GM12878 (cell line): ENCODE measurements at regions not wholly inside any gene's neighbourhood (a gene's known extent, or its start where the extent isn't known, plus 50 kb on each side); places are given as distances from the start of the nearest gene placed in this dataset.

ENCODE experiments used
- ATAC-seq: fragments of 200-7000 bp; cut with Tn5 transposase; 3 replicates; pipeline ENCODE4 v1.9.1; 2020; ENCODE audit warnings: mild to moderate bottlenecking, moderate library complexity
- BruUV-seq: library from RNA; stranded (reverse); fragments of 400-500 nt; replicated peaks from 2 replicates; lab custom pipeline; 2021; lab: Mats Ljungman, UMichigan
- CTCF ChIA-PET: fragments of 300-600 bp; sonication (Branson Sonifier 250); formaldehyde crosslinking; extraction: SDS; loops from one replicate; lab custom pipeline; 2021; ENCODE audit warnings: inconsistent platforms; lab: Yijun Ruan, JAX
- POLR2A ChIA-PET: fragments of 350-600 bp; formaldehyde crosslinking; extraction: SDS; loops from one replicate; lab custom pipeline; 2021; ENCODE audit warnings: inconsistent platforms; lab: Charles Lee
- RAD21 ChIA-PET: fragments of 300-600 bp; sonication (Branson Sonifier 250); formaldehyde crosslinking; loops from one replicate; lab custom pipeline; 2023; ENCODE audit warnings: antibody characterized with exemption; ENCODE audit not compliant: unreplicated experiment; lab: Charles Lee
- SMC1A ChIA-PET: fragments of 300-600 bp; sonication (Branson Sonifier 250); formaldehyde crosslinking; loops from one replicate; lab custom pipeline; 2023; ENCODE audit not compliant: unreplicated experiment, uncharacterized antibody; lab: Charles Lee
- DNase-seq: peaks from one replicate; pipeline ENCODE4 v3.0.0-alpha.2; 2011; ENCODE audit warnings: low read depth, low spot score
- FAIRE-seq: peaks from 3 replicates; lab custom pipeline; 2011; peaks lifted over from hg19 to GRCh38; lab: Jason Lieb, UNC
- H2AFZ ChIP-seq: 2 replicates; pipeline ENCODE4 v1.6.0; 2011; ENCODE audit warnings: low read depth, low read length, control low read depth; ENCODE audit not compliant: control insufficient read depth
- H3K27ac ChIP-seq: 2 replicates; pipeline ENCODE4 v1.5.1; 2011; ENCODE audit warnings: control low read depth; ENCODE audit not compliant: control insufficient read depth, insufficient read depth
- H3K27me3 ChIP-seq, 2 experiments: replicated peaks in 1 of 2; 2 replicates each; pipeline versions ENCODE4 v1.6.0 to v1.6.1; 2011; ENCODE audit warnings: low read length in 1 of 2; ENCODE audit not compliant: control insufficient read depth in 2 of 2, insufficient read depth in 2 of 2
- H3K36me3 ChIP-seq, 2 experiments: 2 replicates each; pipeline ENCODE4 v1.5.1; 2011; ENCODE audit warnings: low read length in 1 of 2; ENCODE audit not compliant: control insufficient read depth in 2 of 2, insufficient read depth in 2 of 2
- H3K4me1 ChIP-seq: 2 replicates; pipeline ENCODE4 v1.6.1; 2011; ENCODE audit warnings: mild to moderate bottlenecking, low read length, moderate library complexity, mixed read lengths; ENCODE audit not compliant: control insufficient read depth, insufficient read depth
- H3K4me2 ChIP-seq: 2 replicates; pipeline ENCODE4 v1.6.0; 2011; ENCODE audit warnings: control low read depth; ENCODE audit not compliant: control insufficient read depth, insufficient read depth
- H3K4me3 ChIP-seq: fragments of 200-600 bp; sonication (generic); 2 replicates; pipeline ENCODE4 v1.5.1; 2016
- H3K79me2 ChIP-seq: 2 replicates; pipeline ENCODE4 v1.6.0; 2011; ENCODE audit warnings: low read length; ENCODE audit not compliant: control insufficient read depth, insufficient read depth
- H3K9ac ChIP-seq: 2 replicates; pipeline ENCODE4 v1.8.0; 2011; ENCODE audit warnings: low read length, control low read depth, mixed read lengths; ENCODE audit not compliant: control insufficient read depth, insufficient read depth
- H3K9me3 ChIP-seq: replicated peaks from 3 replicates; pipeline ENCODE4 v1.5.1; 2011; ENCODE audit warnings: mild to moderate bottlenecking, low read length; ENCODE audit not compliant: control insufficient read depth, insufficient read depth
- H4K20me1 ChIP-seq: 2 replicates; pipeline ENCODE4 v1.6.0; 2011; ENCODE audit not compliant: control insufficient read depth, insufficient read depth
- BRCA1 ChIP-seq: IDR thresholded peaks from 2 replicates; pipeline ENCODE4 v1.6.1; 2011; ENCODE audit warnings: low read depth, low read length, improper control_type of control experiment
- CHD1 ChIP-seq: IDR thresholded peaks from 2 replicates; pipeline ENCODE4 v1.6.1; 2012; ENCODE audit warnings: low read depth, low read length, improper control_type of control experiment
- IRF5 ChIP-seq: fragments of 450-650 bp; IDR thresholded peaks from 2 replicates; pipeline ENCODE4 v1.6.1; 2017; ENCODE audit warnings: borderline replicate concordance
- KDM1A ChIP-seq: fragments of 200-600 bp; sonication (generic); IDR thresholded peaks from 2 replicates; pipeline ENCODE4 v1.6.1; 2016; ENCODE audit warnings: borderline replicate concordance
- MYB ChIP-seq: fragments of 150-350 bp; IDR thresholded peaks from 2 replicates; pipeline ENCODE4 v1.6.1; 2014; ENCODE audit warnings: mild to moderate bottlenecking, low read depth, low read length, borderline replicate concordance
- MYC ChIP-seq: IDR thresholded peaks from 2 replicates; pipeline ENCODE4 v1.6.1; 2011; ENCODE audit warnings: mild to moderate bottlenecking, low read length, moderate library complexity, inconsistent platforms; ENCODE audit not compliant: insufficient read depth, insufficient replicate concordance, insufficient read length, severe bottlenecking
- NFXL1 ChIP-seq: fragments of 450-650 bp; IDR thresholded peaks from 2 replicates; pipeline ENCODE4 v1.6.1; 2017; ENCODE audit warnings: antibody characterized with exemption, mild to moderate bottlenecking, borderline replicate concordance
- RB1 ChIP-seq: fragments of 450-650 bp; formaldehyde crosslinking; IDR thresholded peaks from 2 replicates; pipeline ENCODE4 v1.6.1; 2017; ENCODE audit warnings: mild to moderate bottlenecking, borderline replicate concordance
- STAT1 ChIP-seq: fragments of 450-650 bp; conservative IDR thresholded peaks from 2 replicates; pipeline ENCODE4 v1.6.1; 2014; ENCODE audit warnings: antibody characterized with exemption, mild to moderate bottlenecking
- SUZ12 ChIP-seq: fragments of 200-600 bp; sonication (generic); IDR thresholded peaks from one replicate; pipeline ENCODE4 v1.6.1; 2018; ENCODE audit warnings: antibody characterized with exemption, mild to moderate bottlenecking; ENCODE audit not compliant: unreplicated experiment
- USF1 ChIP-seq: IDR thresholded peaks from 2 replicates; pipeline ENCODE4 v1.6.1; 2011; ENCODE audit warnings: borderline replicate concordance, low read depth, mild to moderate bottlenecking, moderate library complexity, mixed read lengths, low read length; ENCODE audit not compliant: insufficient read depth; ENCODE audit errors: extremely low read length
- ZBED1 ChIP-seq: IDR thresholded peaks from 2 replicates; pipeline ENCODE4 v1.6.1; 2016; ENCODE audit warnings: borderline replicate concordance
- ZZZ3 ChIP-seq: IDR thresholded peaks from 2 replicates; pipeline ENCODE4 v1.6.1; 2011; ENCODE audit warnings: low read depth; ENCODE audit not compliant: control insufficient read depth, insufficient read length
- WGBS: methylation state at CpG from one replicate; pipeline ENCODE4 v1.1.6; 2016; ENCODE audit warnings: low lambda C conversion rate; ENCODE audit not compliant: insufficient replicate concordance, insufficient coverage; ENCODE audit errors: missing lambda C conversion rate; 5-methylcytosine and 5-hydroxymethylcytosine counted together
- in situ Hi-C: fragments of 300-500 bp; cut with MboI; formaldehyde crosslinking; loops from 9 replicates; pipeline ENCODE4 v1.14.3; 2018; ENCODE audit warnings: mixed read lengths
- intact Hi-C: fragments of 100-400 bp; cut with micrococcal nuclease; formaldehyde crosslinking; loops from one replicate; pipeline ENCODE4 v1.14.2; 2022; ENCODE audit not compliant: unreplicated experiment
- TF ChIP-seq, protein P1 (sequence below): IDR thresholded peaks from 2 replicates; pipeline ENCODE4 v1.6.1; 2012; ENCODE audit warnings: low read depth, low read length, improper control_type of control experiment
- TF ChIP-seq, protein P2 (sequence below): IDR thresholded peaks from 2 replicates; pipeline ENCODE4 v1.6.1; 2012; ENCODE audit warnings: improper control_type of control experiment, low read depth, low read length; ENCODE audit not compliant: insufficient replicate concordance

DNA sequence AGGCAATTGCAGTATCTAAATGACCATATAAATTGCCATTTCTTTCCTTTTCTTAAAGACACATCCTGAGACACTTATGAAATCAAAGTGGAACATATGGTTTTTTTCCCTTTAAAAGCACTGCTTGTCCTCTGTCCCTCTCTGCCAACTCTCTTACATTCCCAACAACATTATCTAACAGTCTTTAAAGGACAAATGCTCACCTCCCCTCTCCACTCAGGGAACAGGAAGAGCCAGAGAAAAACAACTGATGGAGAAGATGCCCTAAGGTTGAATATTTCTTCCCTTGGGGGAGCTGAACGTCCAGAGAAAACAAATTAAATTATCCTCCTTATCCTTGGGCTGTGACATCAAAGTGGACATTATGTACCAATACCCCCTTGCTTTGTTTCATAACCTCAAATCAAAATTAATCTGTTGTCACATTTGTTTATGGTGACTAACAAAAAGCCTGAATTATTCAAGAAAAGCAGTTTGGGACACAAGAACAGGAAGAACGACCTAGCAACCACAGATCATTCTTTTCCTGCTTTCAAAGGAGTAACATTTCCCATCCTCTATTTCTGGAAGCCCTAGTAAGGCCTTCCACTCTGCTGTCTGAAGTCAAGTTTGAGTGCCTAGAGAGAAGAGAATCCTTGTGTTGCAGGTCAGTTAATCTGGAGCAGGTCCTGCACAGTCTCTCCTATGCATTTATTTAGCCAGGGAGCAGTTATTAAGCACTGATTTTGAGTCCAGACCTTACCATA lies 52.6 kb upstream of the PAGE1 start:
- H3K36me3 ChIP-seq, result no peaks in the 10 kb centered on the region
- H2AFZ ChIP-seq, result no peak overlapping the region
- no peak for FAIRE-seq
- H3K4me2 ChIP-seq, result no peak overlapping the region
- BruUV-seq, result no TSS peak
- H3K4me1 ChIP-seq, result no peaks in the 10 kb centered on the region
- intact Hi-C loops (no loop called here), in situ Hi-C loops (no loop called here)
- no peak overlapping the region for H3K9ac ChIP-seq
- WGBS, result 3% methylated on average over 2 of the region's 2 CpGs
- no peaks in the 10 kb centered on the region for H3K9me3 ChIP-seq
- ChIA-PET RAD21 (no interaction called here), SMC1A (no interaction called here), POLR2A (no interaction called here), CTCF (interaction anchor here (1.8 kb wide), 1 partner anchor 13 kb away, joined by 7 read pairs; no protein-coding TSS in a partner anchor)
- H3K79me2 ChIP-seq, result no peaks in the 10 kb centered on the region
- H3K4me3 ChIP-seq, result no peak overlapping the region
- no peak for ATAC-seq
- H4K20me1 ChIP-seq, result no peaks in the 10 kb centered on the region
- H3K27ac ChIP-seq, result no peak overlapping the region
- no peak for DNase-seq
- H3K27me3 ChIP-seq, result no peaks in the 10 kb centered on the region
- no peak for TF ChIP-seq KDM1A
- no peak for TF ChIP-seq ZZZ3
- no peak for TF ChIP-seq BRCA1
- no peak for TF ChIP-seq SUZ12
- TF ChIP-seq STAT1, result no peak
- TF ChIP-seq NFXL1, result no peak
- TF ChIP-seq MYC, result no peak
- no peak for TF ChIP-seq IRF5
- TF ChIP-seq, protein P1, sequence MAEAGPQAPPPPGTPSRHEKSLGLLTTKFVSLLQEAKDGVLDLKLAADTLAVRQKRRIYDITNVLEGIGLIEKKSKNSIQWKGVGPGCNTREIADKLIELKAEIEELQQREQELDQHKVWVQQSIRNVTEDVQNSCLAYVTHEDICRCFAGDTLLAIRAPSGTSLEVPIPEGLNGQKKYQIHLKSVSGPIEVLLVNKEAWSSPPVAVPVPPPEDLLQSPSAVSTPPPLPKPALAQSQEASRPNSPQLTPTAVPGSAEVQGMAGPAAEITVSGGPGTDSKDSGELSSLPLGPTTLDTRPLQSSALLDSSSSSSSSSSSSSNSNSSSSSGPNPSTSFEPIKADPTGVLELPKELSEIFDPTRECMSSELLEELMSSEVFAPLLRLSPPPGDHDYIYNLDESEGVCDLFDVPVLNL, result no peak
- TF ChIP-seq, protein P2, sequence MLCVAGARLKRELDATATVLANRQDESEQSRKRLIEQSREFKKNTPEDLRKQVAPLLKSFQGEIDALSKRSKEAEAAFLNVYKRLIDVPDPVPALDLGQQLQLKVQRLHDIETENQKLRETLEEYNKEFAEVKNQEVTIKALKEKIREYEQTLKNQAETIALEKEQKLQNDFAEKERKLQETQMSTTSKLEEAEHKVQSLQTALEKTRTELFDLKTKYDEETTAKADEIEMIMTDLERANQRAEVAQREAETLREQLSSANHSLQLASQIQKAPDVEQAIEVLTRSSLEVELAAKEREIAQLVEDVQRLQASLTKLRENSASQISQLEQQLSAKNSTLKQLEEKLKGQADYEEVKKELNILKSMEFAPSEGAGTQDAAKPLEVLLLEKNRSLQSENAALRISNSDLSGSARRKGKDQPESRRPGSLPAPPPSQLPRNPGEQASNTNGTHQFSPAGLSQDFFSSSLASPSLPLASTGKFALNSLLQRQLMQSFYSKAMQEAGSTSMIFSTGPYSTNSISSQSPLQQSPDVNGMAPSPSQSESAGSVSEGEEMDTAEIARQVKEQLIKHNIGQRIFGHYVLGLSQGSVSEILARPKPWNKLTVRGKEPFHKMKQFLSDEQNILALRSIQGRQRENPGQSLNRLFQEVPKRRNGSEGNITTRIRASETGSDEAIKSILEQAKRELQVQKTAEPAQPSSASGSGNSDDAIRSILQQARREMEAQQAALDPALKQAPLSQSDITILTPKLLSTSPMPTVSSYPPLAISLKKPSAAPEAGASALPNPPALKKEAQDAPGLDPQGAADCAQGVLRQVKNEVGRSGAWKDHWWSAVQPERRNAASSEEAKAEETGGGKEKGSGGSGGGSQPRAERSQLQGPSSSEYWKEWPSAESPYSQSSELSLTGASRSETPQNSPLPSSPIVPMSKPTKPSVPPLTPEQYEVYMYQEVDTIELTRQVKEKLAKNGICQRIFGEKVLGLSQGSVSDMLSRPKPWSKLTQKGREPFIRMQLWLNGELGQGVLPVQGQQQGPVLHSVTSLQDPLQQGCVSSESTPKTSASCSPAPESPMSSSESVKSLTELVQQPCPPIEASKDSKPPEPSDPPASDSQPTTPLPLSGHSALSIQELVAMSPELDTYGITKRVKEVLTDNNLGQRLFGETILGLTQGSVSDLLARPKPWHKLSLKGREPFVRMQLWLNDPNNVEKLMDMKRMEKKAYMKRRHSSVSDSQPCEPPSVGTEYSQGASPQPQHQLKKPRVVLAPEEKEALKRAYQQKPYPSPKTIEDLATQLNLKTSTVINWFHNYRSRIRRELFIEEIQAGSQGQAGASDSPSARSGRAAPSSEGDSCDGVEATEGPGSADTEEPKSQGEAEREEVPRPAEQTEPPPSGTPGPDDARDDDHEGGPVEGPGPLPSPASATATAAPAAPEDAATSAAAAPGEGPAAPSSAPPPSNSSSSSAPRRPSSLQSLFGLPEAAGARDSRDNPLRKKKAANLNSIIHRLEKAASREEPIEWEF, result no peak
- TF ChIP-seq ZBED1, result no peak
- TF ChIP-seq USF1, result no peak
- TF ChIP-seq MYB, result no peak
- no peak for TF ChIP-seq RB1
- no peak for TF ChIP-seq CHD1
